Nephron (organoid): ENCODE measurements at regions not wholly inside any gene's neighbourhood (a gene's known extent, or its start where the extent isn't known, plus 50 kb on each side); places are given as distances from the start of the nearest gene placed in this dataset.

Experiments used
- H3K27ac Mint-ChIP-seq, 3 experiments: 2 replicates each; pipeline ENCODE4 v1.8.0; 2020; ENCODE audit warnings: mixed read lengths in 3 of 3, mild to moderate bottlenecking in 2 of 3, moderate library complexity in 1 of 3
- H3K27me3 Mint-ChIP-seq: 2 replicates; pipeline ENCODE4 v1.8.0; 2021; ENCODE audit warnings: low read depth, mild to moderate bottlenecking, moderate library complexity, mixed read lengths
- H3K36me3 Mint-ChIP-seq: 2 replicates; pipeline ENCODE4 v1.8.0; 2020; ENCODE audit warnings: low read depth, mixed read lengths
- H3K4me1 Mint-ChIP-seq: 2 replicates; pipeline ENCODE4 v1.8.0; 2020; ENCODE audit warnings: mixed read lengths
- H3K4me3 Mint-ChIP-seq, 3 experiments: 2 replicates each; pipeline ENCODE4 v1.8.0; 2020; ENCODE audit warnings: mild to moderate bottlenecking in 3 of 3, mixed read lengths in 3 of 3, moderate library complexity in 2 of 3
- H3K9me3 Mint-ChIP-seq: 2 replicates; pipeline ENCODE4 v1.8.0; 2020; ENCODE audit warnings: mixed read lengths
- TF ChIP-seq, protein P1 (sequence below), 3 experiments: fragments of 200-600 bp; sonication (generic); IDR thresholded peaks; one replicate each; pipeline ENCODE4 v1.5.0; 2021; ENCODE audit warnings: antibody characterized with exemption in 3 of 3; ENCODE audit not compliant: unreplicated experiment in 3 of 3

DNA sequence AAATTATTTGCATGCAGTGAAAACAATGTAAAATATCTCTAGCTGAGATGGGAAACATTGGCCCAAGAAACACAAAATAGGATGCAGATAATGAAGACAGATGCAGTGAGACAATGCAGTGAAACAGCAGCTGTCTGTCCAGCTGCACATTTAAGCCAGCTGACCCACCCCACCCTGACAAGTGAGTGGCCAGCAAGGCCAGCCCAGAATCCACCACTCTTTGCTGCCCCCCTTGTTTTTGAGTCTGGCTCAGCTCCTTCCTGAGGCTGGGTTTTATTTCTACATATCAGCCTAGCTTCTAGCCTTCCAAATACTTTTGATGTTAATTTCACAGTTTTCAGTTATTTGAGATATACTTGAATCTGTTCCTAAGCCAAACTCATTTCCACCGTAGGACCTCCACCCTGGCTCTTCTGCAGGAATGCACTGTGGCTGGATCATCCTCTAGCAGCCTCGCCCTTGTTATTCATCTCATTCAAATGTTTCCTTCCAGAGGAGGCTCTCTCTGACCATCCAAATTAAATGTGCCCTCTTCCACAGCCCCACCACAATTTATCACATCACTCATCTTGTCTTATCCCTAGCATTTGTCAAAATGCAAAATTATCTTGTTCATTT, 154.1 kb upstream of the POU2AF2 start:
- Mint-ChIP-seq H3K36me3 (no peaks in the 10 kb centered on the region), H3K27me3 (peaks cover 3% of the 10 kb centered on the region), H3K9me3 (no peaks in the 10 kb centered on the region), H3K27ac (no peak overlapping the region), H3K4me1 (peaks cover 38% of the 10 kb centered on the region), H3K4me3 (no peak overlapping the region)
- TF ChIP-seq, protein P1, sequence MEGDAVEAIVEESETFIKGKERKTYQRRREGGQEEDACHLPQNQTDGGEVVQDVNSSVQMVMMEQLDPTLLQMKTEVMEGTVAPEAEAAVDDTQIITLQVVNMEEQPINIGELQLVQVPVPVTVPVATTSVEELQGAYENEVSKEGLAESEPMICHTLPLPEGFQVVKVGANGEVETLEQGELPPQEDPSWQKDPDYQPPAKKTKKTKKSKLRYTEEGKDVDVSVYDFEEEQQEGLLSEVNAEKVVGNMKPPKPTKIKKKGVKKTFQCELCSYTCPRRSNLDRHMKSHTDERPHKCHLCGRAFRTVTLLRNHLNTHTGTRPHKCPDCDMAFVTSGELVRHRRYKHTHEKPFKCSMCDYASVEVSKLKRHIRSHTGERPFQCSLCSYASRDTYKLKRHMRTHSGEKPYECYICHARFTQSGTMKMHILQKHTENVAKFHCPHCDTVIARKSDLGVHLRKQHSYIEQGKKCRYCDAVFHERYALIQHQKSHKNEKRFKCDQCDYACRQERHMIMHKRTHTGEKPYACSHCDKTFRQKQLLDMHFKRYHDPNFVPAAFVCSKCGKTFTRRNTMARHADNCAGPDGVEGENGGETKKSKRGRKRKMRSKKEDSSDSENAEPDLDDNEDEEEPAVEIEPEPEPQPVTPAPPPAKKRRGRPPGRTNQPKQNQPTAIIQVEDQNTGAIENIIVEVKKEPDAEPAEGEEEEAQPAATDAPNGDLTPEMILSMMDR (IDR thresholded peaks at IDR 0.05; ENCODE audit: unreplicated experiment in 3 of 3), result no peak

DNA sequence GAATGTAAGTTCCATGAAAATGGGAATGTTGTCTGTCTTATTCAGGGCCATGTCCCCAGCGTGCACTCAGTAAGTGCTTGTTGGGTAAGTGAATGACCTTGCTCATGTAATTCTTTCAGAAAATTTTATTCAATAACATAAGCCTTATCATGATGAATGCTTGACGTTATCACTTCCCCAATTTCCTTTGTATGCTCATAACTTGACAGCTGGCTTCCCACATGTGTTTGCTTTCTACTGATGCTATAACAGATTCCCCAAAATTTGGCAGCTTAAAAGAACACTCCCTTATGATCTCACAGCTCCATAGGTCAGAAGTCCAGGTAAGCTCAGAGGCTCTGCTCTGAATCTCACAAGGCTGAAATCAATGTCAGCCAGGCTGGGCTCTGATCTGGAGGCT, 155.8 kb upstream of the POU2AF2 start:
- Mint-ChIP-seq H3K4me1 (peaks cover 47% of the 10 kb centered on the region), H3K36me3 (no peaks in the 10 kb centered on the region), H3K4me3 (no peak overlapping the region), H3K27me3 (no peaks in the 10 kb centered on the region), H3K9me3 (no peaks in the 10 kb centered on the region), H3K27ac (no peak overlapping the region)
- TF ChIP-seq, protein P1 (IDR thresholded peaks at IDR 0.05; ENCODE audit: unreplicated experiment in 3 of 3), result no peak

GRCh38 chr11:111088847-111089355, 156.6 kb upstream of the POU2AF2 start:
- no peak overlapping the region for H3K4me3 Mint-ChIP-seq
- H3K4me1 Mint-ChIP-seq, result peaks cover 47% of the 10 kb centered on the region
- H3K27ac Mint-ChIP-seq, result peak overlapping the region in 2 of 3 experiments; percentile 26 to 67
- no peaks in the 10 kb centered on the region for H3K27me3 Mint-ChIP-seq
- no peaks in the 10 kb centered on the region for H3K36me3 Mint-ChIP-seq
- no peaks in the 10 kb centered on the region for H3K9me3 Mint-ChIP-seq
- TF ChIP-seq, protein P1 (IDR thresholded peaks at IDR 0.05; ENCODE audit: unreplicated experiment in 3 of 3), result no peak

DNA sequence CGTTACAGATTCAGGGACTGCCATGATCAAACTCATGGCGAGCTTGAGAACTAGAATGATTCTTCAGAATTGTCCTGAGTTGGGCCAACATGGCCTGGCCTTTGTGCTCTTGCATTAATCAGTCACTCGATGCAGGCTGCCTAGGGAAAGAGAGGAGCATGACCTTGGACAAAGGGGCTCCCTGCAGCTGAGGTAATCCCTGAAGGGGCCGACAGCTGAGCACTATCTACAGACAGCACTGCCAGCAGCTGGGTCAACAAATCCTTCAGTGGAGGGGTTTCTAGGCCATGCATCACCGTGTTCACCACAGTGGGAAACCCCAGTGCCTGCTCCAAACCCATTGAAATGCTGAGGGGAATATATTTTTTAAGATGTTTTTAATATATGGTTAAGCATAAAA, 159.5 kb upstream of the POU2AF2 start:
- TF ChIP-seq, protein P1 (IDR thresholded peaks at IDR 0.05; ENCODE audit: unreplicated experiment in 3 of 3), result no peak
- Mint-ChIP-seq H3K36me3 (no peaks in the 10 kb centered on the region), H3K4me1 (peaks cover 43% of the 10 kb centered on the region), H3K27me3 (no peaks in the 10 kb centered on the region), H3K4me3 (no peak overlapping the region), H3K9me3 (no peaks in the 10 kb centered on the region), H3K27ac (peak overlapping the region in 2 of 3 experiments; percentile 37 to 49)

DNA sequence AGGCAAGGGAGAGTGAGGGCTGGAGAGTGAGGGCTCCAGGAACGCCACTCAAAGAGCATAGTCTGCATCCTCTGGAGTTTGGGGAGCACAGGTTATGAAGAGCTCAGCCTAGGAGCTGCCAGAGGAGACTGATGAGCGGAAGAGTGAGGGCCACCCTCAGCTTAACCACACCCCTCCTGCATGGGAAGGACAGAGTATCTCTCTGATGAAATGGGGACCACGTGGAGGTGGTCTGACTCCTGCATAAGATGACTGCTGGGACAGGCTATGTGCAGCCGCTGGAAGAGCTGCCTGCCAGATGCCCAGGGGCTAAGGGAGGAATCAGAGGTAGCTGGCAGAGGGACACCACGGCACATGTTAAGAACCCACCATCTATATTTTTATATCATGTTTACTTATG, 162.9 kb upstream of the POU2AF2 start:
- Mint-ChIP-seq H3K36me3 (no peaks in the 10 kb centered on the region), H3K27ac (peak overlapping the region; percentile 25 to 79 (median 29)), H3K4me3 (no peak overlapping the region), H3K9me3 (no peaks in the 10 kb centered on the region), H3K27me3 (no peaks in the 10 kb centered on the region), H3K4me1 (peaks cover 36% of the 10 kb centered on the region)
- TF ChIP-seq, protein P1 (IDR thresholded peaks at IDR 0.05; ENCODE audit: unreplicated experiment in 3 of 3), result no peak

- H3K36me3 Mint-ChIP-seq, result no peaks in the 10 kb centered on the region
- peaks cover 24% of the 10 kb centered on the region for H3K4me1 Mint-ChIP-seq
- H3K4me3 Mint-ChIP-seq, result peak overlapping the region in 2 of 3 experiments; percentile 19 to 29
- H3K27ac Mint-ChIP-seq, result peak overlapping the region; percentile 79 to 89 (median 86)
- H3K9me3 Mint-ChIP-seq, result no peaks in the 10 kb centered on the region
- H3K27me3 Mint-ChIP-seq, result no peaks in the 10 kb centered on the region
- TF ChIP-seq, protein P1 (IDR thresholded peaks at IDR 0.05; ENCODE audit: unreplicated experiment in 3 of 3), result no peak
Measured at GRCh38 chr11:111081021-111081511, 164.5 kb upstream of the POU2AF2 start.
